ENCODE measurements at regions not wholly inside any gene's neighbourhood (a gene's known extent, or its start where the extent isn't known, plus 50 kb on each side); places are given as distances from the start of the nearest gene placed in this dataset.

GRCh38 chr4:159425737-159426305 lies 322.9 kb downstream of the RAPGEF2 start:
- Histone ChIP-seq H3K9me3 (ENCODE audit: control insufficient read depth in 2 of 2, low read length in 2 of 2) (no peaks in the 10 kb centered on the region), H3K4me3 (ENCODE audit: low read length in 2 of 2) (no peak overlapping the region), H3K4me1 (ENCODE audit: control insufficient read depth in 2 of 2, insufficient read depth in 2 of 2, low read length in 2 of 2) (no peaks in the 10 kb centered on the region), H3K27me3 (ENCODE audit: control insufficient read depth in 2 of 2, insufficient read depth in 2 of 2, low read length in 2 of 2) (no peaks in the 10 kb centered on the region), H3K36me3 (ENCODE audit: control insufficient read depth in 2 of 2, insufficient read depth in 2 of 2, low read length in 2 of 2) (no peaks in the 10 kb centered on the region), H3K9ac (ENCODE audit: low read depth in 1 of 2, low read length in 2 of 2) (no peak overlapping the region), H3K27ac (ENCODE audit: low read depth in 2 of 2, low read length in 2 of 2) (no peak overlapping the region)

GRCh38 chr4:159428293-159428692 lies 325.4 kb downstream of the RAPGEF2 start:
- H3K4me1 ChIP-seq (ENCODE audit: control insufficient read depth in 2 of 2, insufficient read depth in 2 of 2, low read length in 2 of 2): no peaks in the 10 kb centered on the region
- H3K27me3 ChIP-seq (ENCODE audit: control insufficient read depth in 2 of 2, insufficient read depth in 2 of 2, low read length in 2 of 2): no peaks in the 10 kb centered on the region
- no peaks in the 10 kb centered on the region for H3K9me3 ChIP-seq (ENCODE audit: control insufficient read depth in 2 of 2, low read length in 2 of 2)
- no peaks in the 10 kb centered on the region for H3K36me3 ChIP-seq (ENCODE audit: control insufficient read depth in 2 of 2, insufficient read depth in 2 of 2, low read length in 2 of 2)
- H3K4me3 ChIP-seq (ENCODE audit: low read length in 2 of 2): no peak overlapping the region
- H3K27ac ChIP-seq (ENCODE audit: low read depth in 2 of 2, low read length in 2 of 2): no peak overlapping the region
- H3K9ac ChIP-seq (ENCODE audit: low read depth in 1 of 2, low read length in 2 of 2): no peak overlapping the region

GRCh38 chr4:159428975-159429692 lies 326.3 kb downstream of the RAPGEF2 start:
- Histone ChIP-seq H3K4me3 (ENCODE audit: low read length in 2 of 2) (no peak overlapping the region), H3K9ac (ENCODE audit: low read depth in 1 of 2, low read length in 2 of 2) (no peak overlapping the region), H3K27ac (ENCODE audit: low read depth in 2 of 2, low read length in 2 of 2) (no peak overlapping the region)

GRCh38 chr4:159429693-159430035 lies 326.8 kb downstream of the RAPGEF2 start:
- Histone ChIP-seq H3K4me1 (ENCODE audit: control insufficient read depth in 2 of 2, insufficient read depth in 2 of 2, low read length in 2 of 2) (no peaks in the 10 kb centered on the region), H3K27me3 (ENCODE audit: control insufficient read depth in 2 of 2, insufficient read depth in 2 of 2, low read length in 2 of 2) (no peaks in the 10 kb centered on the region), H3K9me3 (ENCODE audit: control insufficient read depth in 2 of 2, low read length in 2 of 2) (no peaks in the 10 kb centered on the region), H3K4me3 (ENCODE audit: low read length in 2 of 2) (no peak overlapping the region), H3K36me3 (ENCODE audit: control insufficient read depth in 2 of 2, insufficient read depth in 2 of 2, low read length in 2 of 2) (no peaks in the 10 kb centered on the region), H3K27ac (ENCODE audit: low read depth in 2 of 2, low read length in 2 of 2) (no peak overlapping the region), H3K9ac (ENCODE audit: low read depth in 1 of 2, low read length in 2 of 2) (no peak overlapping the region)

More at GRCh38 chr4:159428975-159429692, 326.3 kb downstream of the RAPGEF2 start:
- no peaks in the 10 kb centered on the region for H3K27me3 ChIP-seq (ENCODE audit: control insufficient read depth in 2 of 2, insufficient read depth in 2 of 2, low read length in 2 of 2)
- no peaks in the 10 kb centered on the region for H3K9me3 ChIP-seq (ENCODE audit: control insufficient read depth in 2 of 2, low read length in 2 of 2)
- H3K36me3 ChIP-seq (ENCODE audit: control insufficient read depth in 2 of 2, insufficient read depth in 2 of 2, low read length in 2 of 2): no peaks in the 10 kb centered on the region
- no peaks in the 10 kb centered on the region for H3K4me1 ChIP-seq (ENCODE audit: control insufficient read depth in 2 of 2, insufficient read depth in 2 of 2, low read length in 2 of 2)

- Histone ChIP-seq H3K36me3 (ENCODE audit: control insufficient read depth in 2 of 2, insufficient read depth in 2 of 2, low read length in 2 of 2) (no peaks in the 10 kb centered on the region), H3K9me3 (ENCODE audit: control insufficient read depth in 2 of 2, low read length in 2 of 2) (no peaks in the 10 kb centered on the region), H3K27ac (ENCODE audit: low read depth in 2 of 2, low read length in 2 of 2) (no peak overlapping the region), H3K4me3 (ENCODE audit: low read length in 2 of 2) (no peak overlapping the region), H3K4me1 (ENCODE audit: control insufficient read depth in 2 of 2, insufficient read depth in 2 of 2, low read length in 2 of 2) (no peaks in the 10 kb centered on the region), H3K9ac (ENCODE audit: low read depth in 1 of 2, low read length in 2 of 2) (no peak overlapping the region), H3K27me3 (ENCODE audit: control insufficient read depth in 2 of 2, insufficient read depth in 2 of 2, low read length in 2 of 2) (no peaks in the 10 kb centered on the region)
These were observed 328.0 kb downstream of the RAPGEF2 start for GRCh38 chr4:159430896-159431295.

GRCh38 chr4:159432436-159432835 lies 329.6 kb downstream of the RAPGEF2 start:
- H3K36me3 ChIP-seq (ENCODE audit: control insufficient read depth in 2 of 2, insufficient read depth in 2 of 2, low read length in 2 of 2): no peaks in the 10 kb centered on the region
- no peaks in the 10 kb centered on the region for H3K27me3 ChIP-seq (ENCODE audit: control insufficient read depth in 2 of 2, insufficient read depth in 2 of 2, low read length in 2 of 2)
- no peaks in the 10 kb centered on the region for H3K4me1 ChIP-seq (ENCODE audit: control insufficient read depth in 2 of 2, insufficient read depth in 2 of 2, low read length in 2 of 2)
- no peak overlapping the region for H3K27ac ChIP-seq (ENCODE audit: low read depth in 2 of 2, low read length in 2 of 2)
- H3K9ac ChIP-seq (ENCODE audit: low read depth in 1 of 2, low read length in 2 of 2): no peak overlapping the region
- H3K4me3 ChIP-seq (ENCODE audit: low read length in 2 of 2): no peak overlapping the region
- H3K9me3 ChIP-seq (ENCODE audit: control insufficient read depth in 2 of 2, low read length in 2 of 2): no peaks in the 10 kb centered on the region

- Histone ChIP-seq H3K27ac (ENCODE audit: low read depth in 2 of 2, low read length in 2 of 2) (no peak overlapping the region), H3K4me3 (ENCODE audit: low read length in 2 of 2) (no peak overlapping the region), H3K27me3 (ENCODE audit: control insufficient read depth in 2 of 2, insufficient read depth in 2 of 2, low read length in 2 of 2) (no peaks in the 10 kb centered on the region), H3K36me3 (ENCODE audit: control insufficient read depth in 2 of 2, insufficient read depth in 2 of 2, low read length in 2 of 2) (no peaks in the 10 kb centered on the region), H3K4me1 (ENCODE audit: control insufficient read depth in 2 of 2, insufficient read depth in 2 of 2, low read length in 2 of 2) (no peaks in the 10 kb centered on the region), H3K9me3 (ENCODE audit: control insufficient read depth in 2 of 2, low read length in 2 of 2) (no peaks in the 10 kb centered on the region), H3K9ac (ENCODE audit: low read depth in 1 of 2, low read length in 2 of 2) (no peak overlapping the region)
These were observed 330.5 kb downstream of the RAPGEF2 start for GRCh38 chr4:159433337-159433736.

- Histone ChIP-seq H3K9ac (ENCODE audit: low read depth in 1 of 2, low read length in 2 of 2) (no peak overlapping the region), H3K36me3 (ENCODE audit: control insufficient read depth in 2 of 2, insufficient read depth in 2 of 2, low read length in 2 of 2) (no peaks in the 10 kb centered on the region), H3K9me3 (ENCODE audit: control insufficient read depth in 2 of 2, low read length in 2 of 2) (no peaks in the 10 kb centered on the region), H3K4me1 (ENCODE audit: control insufficient read depth in 2 of 2, insufficient read depth in 2 of 2, low read length in 2 of 2) (no peaks in the 10 kb centered on the region), H3K27me3 (ENCODE audit: control insufficient read depth in 2 of 2, insufficient read depth in 2 of 2, low read length in 2 of 2) (no peaks in the 10 kb centered on the region), H3K4me3 (ENCODE audit: low read length in 2 of 2) (no peak overlapping the region), H3K27ac (ENCODE audit: low read depth in 2 of 2, low read length in 2 of 2) (no peak overlapping the region)
These were observed 331.4 kb downstream of the RAPGEF2 start for GRCh38 chr4:159434114-159434870.

GRCh38 chr4:159434871-159435241 lies 332.0 kb downstream of the RAPGEF2 start:
- no peaks in the 10 kb centered on the region for H3K4me1 ChIP-seq (ENCODE audit: control insufficient read depth in 2 of 2, insufficient read depth in 2 of 2, low read length in 2 of 2)
- H3K9me3 ChIP-seq (ENCODE audit: control insufficient read depth in 2 of 2, low read length in 2 of 2): no peaks in the 10 kb centered on the region
- H3K9ac ChIP-seq (ENCODE audit: low read depth in 1 of 2, low read length in 2 of 2): no peak overlapping the region
- H3K27ac ChIP-seq (ENCODE audit: low read depth in 2 of 2, low read length in 2 of 2): no peak overlapping the region
- no peak overlapping the region for H3K4me3 ChIP-seq (ENCODE audit: low read length in 2 of 2)
- H3K27me3 ChIP-seq (ENCODE audit: control insufficient read depth in 2 of 2, insufficient read depth in 2 of 2, low read length in 2 of 2): no peaks in the 10 kb centered on the region
- no peaks in the 10 kb centered on the region for H3K36me3 ChIP-seq (ENCODE audit: control insufficient read depth in 2 of 2, insufficient read depth in 2 of 2, low read length in 2 of 2)

- H3K36me3 ChIP-seq (ENCODE audit: control insufficient read depth in 2 of 2, insufficient read depth in 2 of 2, low read length in 2 of 2): no peaks in the 10 kb centered on the region
- H3K4me3 ChIP-seq (ENCODE audit: low read length in 2 of 2): no peak overlapping the region
- H3K27me3 ChIP-seq (ENCODE audit: control insufficient read depth in 2 of 2, insufficient read depth in 2 of 2, low read length in 2 of 2): no peaks in the 10 kb centered on the region
- H3K9ac ChIP-seq (ENCODE audit: low read depth in 1 of 2, low read length in 2 of 2): no peak overlapping the region
- H3K9me3 ChIP-seq (ENCODE audit: control insufficient read depth in 2 of 2, low read length in 2 of 2): no peaks in the 10 kb centered on the region
- H3K4me1 ChIP-seq (ENCODE audit: control insufficient read depth in 2 of 2, insufficient read depth in 2 of 2, low read length in 2 of 2): no peaks in the 10 kb centered on the region
- H3K27ac ChIP-seq (ENCODE audit: low read depth in 2 of 2, low read length in 2 of 2): no peak overlapping the region
These were observed 332.7 kb downstream of the RAPGEF2 start for GRCh38 chr4:159435561-159436023.

All from mucosa of rectum (tissue), 2 donors.